Esophagus muscularis mucosa (tissue), 4 donors: ENCODE measurements at regions not wholly inside any gene's neighbourhood (a gene's known extent, or its start where the extent isn't known, plus 50 kb on each side); places are given as distances from the start of the nearest gene placed in this dataset.

Experiments
- EP300 ChIP-seq: sonication (generic); formaldehyde crosslinking; IDR thresholded peaks from one replicate; pipeline ENCODE4 v1.6.1; 2017; ENCODE audit warnings: antibody characterized with exemption
- POLR2A ChIP-seq: fragments of 450-650 bp; IDR thresholded peaks from one replicate; pipeline ENCODE4 v1.6.1; 2017; ENCODE audit warnings: antibody characterized with exemption, moderate library complexity, mild to moderate bottlenecking, low read depth
- POLR2AphosphoS5 ChIP-seq, 2 donors: sonication (generic); formaldehyde crosslinking; IDR thresholded peaks; one replicate each; pipeline ENCODE4 v1.6.1; 2017; ENCODE audit warnings: antibody characterized with exemption in 2 of 2
- TF ChIP-seq, protein P1 (sequence below), 3 experiments: fragments of 200-600 bp in 2 of 3; fragments of 450-650 bp in 1 of 3; sonication (generic) in 2 of 3; IDR thresholded peaks; one replicate each; pipeline ENCODE4 v1.5.1; 2017 to 2019; ENCODE audit warnings: antibody characterized with exemption in 3 of 3, mild to moderate bottlenecking in 2 of 3, moderate library complexity in 1 of 3

DNA sequence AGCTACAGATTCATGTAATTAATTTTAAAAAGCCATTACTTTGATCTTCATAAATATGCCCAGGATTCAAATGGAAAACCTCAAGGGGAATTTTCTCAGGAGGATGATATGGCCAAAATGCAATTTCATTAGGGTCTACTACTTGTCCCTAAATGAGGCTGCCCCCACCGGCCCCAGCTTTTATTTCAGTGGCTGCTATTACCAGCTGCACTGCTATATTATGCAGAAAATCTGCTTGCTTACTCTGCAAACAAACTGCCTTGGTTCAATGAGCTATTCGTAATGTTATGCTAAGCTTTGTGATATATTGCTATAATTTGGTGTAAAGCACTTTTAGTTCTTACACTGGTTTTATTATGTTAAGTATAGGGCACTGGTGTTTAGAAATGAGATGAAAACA, 137.3 kb upstream of the TMTC4 start:
- TF ChIP-seq, protein P1, sequence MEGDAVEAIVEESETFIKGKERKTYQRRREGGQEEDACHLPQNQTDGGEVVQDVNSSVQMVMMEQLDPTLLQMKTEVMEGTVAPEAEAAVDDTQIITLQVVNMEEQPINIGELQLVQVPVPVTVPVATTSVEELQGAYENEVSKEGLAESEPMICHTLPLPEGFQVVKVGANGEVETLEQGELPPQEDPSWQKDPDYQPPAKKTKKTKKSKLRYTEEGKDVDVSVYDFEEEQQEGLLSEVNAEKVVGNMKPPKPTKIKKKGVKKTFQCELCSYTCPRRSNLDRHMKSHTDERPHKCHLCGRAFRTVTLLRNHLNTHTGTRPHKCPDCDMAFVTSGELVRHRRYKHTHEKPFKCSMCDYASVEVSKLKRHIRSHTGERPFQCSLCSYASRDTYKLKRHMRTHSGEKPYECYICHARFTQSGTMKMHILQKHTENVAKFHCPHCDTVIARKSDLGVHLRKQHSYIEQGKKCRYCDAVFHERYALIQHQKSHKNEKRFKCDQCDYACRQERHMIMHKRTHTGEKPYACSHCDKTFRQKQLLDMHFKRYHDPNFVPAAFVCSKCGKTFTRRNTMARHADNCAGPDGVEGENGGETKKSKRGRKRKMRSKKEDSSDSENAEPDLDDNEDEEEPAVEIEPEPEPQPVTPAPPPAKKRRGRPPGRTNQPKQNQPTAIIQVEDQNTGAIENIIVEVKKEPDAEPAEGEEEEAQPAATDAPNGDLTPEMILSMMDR (IDR thresholded peaks at IDR 0.05) = no peak
- no peak for TF ChIP-seq POLR2AphosphoS5 (IDR thresholded peaks at IDR 0.05)
- no peak for TF ChIP-seq EP300
- no peak for TF ChIP-seq POLR2A
